Peyer's patch (tissue), 4 donors: ENCODE measurements at regions not wholly inside any gene's neighbourhood (a gene's known extent, or its start where the extent isn't known, plus 50 kb on each side); places are given as distances from the start of the nearest gene placed in this dataset.

Source experiments
- POLR2A ChIP-seq, 2 donors: fragments of 450-650 bp; IDR thresholded peaks; one replicate each; pipeline ENCODE4 v1.5.1; 2017; ENCODE audit warnings: antibody characterized with exemption in 2 of 2, mild to moderate bottlenecking in 2 of 2, moderate library complexity in 2 of 2
- TF ChIP-seq, protein P1 (sequence below), 6 experiments: fragments of 450-650 bp in 4 of 6; fragments of 200-600 bp in 2 of 6; sonication (generic) in 1 of 6; IDR thresholded peaks; one replicate each; pipeline ENCODE4 v1.5.1; 2017 to 2019; ENCODE audit warnings: antibody characterized with exemption in 6 of 6, mild to moderate bottlenecking in 3 of 6, moderate library complexity in 1 of 6

- TF ChIP-seq POLR2A (IDR thresholded peaks at IDR 0.05) = no peak
- TF ChIP-seq, protein P1, sequence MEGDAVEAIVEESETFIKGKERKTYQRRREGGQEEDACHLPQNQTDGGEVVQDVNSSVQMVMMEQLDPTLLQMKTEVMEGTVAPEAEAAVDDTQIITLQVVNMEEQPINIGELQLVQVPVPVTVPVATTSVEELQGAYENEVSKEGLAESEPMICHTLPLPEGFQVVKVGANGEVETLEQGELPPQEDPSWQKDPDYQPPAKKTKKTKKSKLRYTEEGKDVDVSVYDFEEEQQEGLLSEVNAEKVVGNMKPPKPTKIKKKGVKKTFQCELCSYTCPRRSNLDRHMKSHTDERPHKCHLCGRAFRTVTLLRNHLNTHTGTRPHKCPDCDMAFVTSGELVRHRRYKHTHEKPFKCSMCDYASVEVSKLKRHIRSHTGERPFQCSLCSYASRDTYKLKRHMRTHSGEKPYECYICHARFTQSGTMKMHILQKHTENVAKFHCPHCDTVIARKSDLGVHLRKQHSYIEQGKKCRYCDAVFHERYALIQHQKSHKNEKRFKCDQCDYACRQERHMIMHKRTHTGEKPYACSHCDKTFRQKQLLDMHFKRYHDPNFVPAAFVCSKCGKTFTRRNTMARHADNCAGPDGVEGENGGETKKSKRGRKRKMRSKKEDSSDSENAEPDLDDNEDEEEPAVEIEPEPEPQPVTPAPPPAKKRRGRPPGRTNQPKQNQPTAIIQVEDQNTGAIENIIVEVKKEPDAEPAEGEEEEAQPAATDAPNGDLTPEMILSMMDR (IDR thresholded peaks at IDR 0.05) = no peak
Measured at GRCh38 chr4:155588437-155588836, 78.2 kb upstream of the GUCY1A1 start.
